Inferior parietal cortex (tissue), 1 donor: ENCODE measurements at regions not wholly inside any gene's neighbourhood (a gene's known extent, or its start where the extent isn't known, plus 50 kb on each side); places are given as distances from the start of the nearest gene placed in this dataset.

Experiments used
- DNase-seq: peaks from one replicate; pipeline ENCODE4 v3.0.0-alpha.2; 2016; ENCODE audit errors: extremely low spot score

DNA sequence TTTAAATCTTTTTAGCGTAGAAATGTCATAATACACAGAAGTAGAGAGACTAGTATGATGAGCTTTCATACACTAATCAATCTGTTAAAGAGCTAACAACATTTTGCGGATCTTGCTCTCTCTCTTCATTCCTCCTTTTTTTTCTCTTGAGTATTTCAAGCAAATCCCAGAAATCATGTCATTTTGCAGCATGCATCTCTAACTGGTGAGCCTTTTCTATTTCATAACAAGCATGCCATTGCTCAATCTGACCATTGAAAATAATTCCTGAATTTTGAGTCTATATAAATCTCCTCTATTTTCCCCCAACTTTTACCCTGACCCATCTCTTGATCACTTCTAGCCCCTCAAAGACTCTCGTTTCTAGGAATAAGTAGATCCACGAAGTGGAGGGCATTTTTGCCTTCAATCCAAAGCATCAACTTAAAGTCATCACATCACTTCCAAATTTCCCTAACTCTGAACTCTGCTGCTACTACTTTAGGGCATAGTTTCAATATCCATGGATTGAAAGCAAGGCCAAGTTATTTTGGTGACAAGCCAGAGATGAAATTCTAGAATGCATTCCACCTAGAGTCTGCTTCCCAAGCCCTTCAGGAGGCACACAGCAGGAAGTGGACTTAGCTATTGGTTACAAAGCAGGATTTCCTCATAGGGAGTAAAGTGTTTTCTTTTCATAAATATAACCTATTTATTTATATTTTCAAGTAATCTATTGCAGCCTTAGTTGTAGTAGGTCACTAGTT, 253.5 kb upstream of the ZPLD1 start:
- no peak for DNase-seq

DNA sequence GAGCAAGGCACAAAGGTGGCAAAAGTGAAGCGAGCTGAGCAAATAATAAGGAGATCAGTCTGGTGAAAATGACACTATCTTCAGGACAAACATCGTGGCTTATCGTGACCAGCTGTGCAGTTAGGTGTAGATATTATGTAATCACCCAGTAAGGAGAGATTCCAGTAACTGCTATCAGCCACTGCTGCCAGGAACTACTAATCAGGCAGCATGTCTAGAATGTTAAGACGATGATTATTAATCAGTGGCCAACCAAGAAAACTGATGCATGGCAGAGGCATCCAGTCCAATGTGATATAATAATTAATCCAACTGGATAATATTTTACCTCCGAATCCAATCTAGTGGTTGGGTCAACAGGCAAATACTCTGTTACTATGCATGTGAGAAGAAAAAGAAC, 252.7 kb upstream of the ZPLD1 start:
- DNase-seq = no peak

DNA sequence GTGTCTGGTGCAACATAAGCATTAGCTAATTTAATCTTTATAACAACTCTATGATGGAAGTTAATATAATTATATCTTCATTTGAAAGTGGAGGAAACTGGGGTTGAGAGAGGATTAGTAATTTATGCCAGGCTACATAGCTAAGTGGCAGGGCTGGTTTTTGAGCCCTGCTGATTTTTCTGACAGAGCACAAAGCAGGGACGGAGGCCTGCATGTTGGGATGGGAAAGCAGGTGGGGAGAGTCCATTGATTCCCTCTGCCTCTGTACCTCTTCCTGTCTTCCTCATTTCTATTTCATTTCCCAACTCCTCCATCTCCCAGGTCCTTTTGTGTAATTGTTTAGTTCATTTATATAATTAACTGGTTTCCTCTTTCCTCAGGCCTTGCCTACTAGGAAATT, 251.6 kb upstream of the ZPLD1 start:
- DNase-seq = no peak

- no peak for DNase-seq
Observed at GRCh38 chr3:102183623-102184022, 251.2 kb upstream of the ZPLD1 start.

DNA sequence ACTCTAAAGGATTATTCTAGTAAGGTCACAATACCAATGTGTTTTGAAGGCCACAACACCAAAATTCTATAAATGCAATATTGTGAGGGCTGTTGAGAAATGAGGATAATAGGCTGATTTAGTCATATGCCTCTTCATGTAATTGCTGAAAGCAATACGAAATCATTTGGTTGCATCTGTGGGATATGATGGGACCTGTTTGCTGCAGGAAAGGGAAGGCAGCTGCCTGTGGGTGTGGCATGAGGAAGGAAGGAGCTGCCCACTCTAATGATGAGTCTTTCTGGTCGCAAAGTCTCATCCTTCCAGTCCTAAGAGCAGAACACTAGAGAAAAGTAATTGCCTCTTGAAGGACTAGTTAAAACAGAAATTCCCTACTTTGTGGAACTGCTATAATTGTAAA, 245.3 kb upstream of the ZPLD1 start:
- DNase-seq = no peak

DNA sequence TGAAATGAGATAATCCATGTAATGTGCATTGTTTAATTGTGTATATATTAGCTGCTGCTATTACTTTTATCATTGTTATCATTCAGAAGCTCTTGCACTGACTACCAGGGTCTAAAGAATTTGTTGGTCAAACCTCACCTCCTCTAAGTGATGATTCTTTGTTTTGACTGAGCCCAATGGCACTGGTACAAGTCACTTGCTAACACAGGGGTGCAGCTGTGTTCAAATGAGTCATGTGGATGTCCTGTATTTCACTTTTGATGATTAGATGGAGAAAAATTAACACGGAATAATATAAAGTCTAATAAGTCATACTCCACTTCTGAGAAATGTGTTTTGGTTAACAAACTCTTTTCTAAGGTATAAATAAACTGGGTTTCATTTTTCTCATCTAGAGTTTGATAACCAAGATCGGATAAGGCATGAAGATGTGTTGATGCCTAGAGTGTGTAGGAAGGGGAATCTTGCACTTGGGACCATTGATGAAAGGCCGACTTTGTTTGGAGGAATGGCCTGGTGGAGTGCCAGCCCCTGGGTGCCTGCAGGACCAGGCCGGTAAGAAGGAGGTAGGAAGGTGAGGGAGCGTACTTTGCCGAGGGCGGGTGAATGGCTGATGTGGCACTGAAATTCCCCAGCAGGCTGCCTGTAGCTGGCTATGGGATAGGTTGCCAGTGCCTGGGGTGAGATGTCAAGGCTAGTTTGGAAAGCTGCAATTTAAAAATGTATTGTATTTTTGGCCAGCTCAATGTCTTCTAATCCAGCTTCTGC, 244.7 kb upstream of the ZPLD1 start:
- DNase-seq = no peak

GRCh38 chr3:102192575-102192974, 242.2 kb upstream of the ZPLD1 start:
- DNase-seq = no peak

DNA sequence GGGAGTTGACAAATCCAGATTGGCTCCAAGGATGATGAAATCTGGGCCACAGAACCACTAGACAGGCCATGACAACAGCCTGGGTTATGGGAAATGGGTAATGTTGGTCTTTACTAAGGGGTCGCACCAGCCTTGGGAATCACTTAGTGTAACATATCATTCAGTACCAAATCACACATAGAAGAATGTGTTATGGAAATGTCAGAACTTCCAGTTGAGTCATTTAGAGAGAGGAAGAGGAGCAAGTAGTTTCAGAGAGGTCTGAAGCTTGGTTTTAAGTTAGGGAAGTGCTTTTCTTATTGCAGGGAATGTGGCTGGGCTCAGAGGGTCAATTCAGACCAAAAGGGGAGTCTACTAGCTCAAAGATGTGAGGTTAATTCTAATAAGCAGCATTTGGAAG, 241.6 kb upstream of the ZPLD1 start:
- DNase-seq = no peak

DNA sequence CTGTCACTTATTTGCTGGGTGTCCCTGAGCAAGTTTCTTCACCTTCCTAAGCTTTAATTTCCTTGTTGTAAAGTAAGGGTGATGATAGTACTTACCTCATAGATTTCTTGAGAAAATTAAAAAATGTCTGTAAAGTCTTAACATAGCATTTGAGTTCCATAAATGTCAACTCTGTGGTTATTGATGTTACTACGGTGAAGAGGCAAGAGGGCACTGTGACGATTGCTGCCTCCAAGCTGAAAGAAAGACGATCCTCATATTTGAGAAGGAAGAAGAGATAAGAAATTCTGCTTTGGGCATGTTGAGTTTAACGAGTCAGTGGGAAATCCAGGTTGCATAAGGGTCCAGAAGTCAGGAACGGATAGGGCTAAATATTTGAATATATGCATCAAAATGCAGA, 240.8 kb upstream of the ZPLD1 start:
- DNase-seq = no peak

GRCh38 chr3:102194760-102195159, 240.1 kb upstream of the ZPLD1 start:
- no peak for DNase-seq

DNA sequence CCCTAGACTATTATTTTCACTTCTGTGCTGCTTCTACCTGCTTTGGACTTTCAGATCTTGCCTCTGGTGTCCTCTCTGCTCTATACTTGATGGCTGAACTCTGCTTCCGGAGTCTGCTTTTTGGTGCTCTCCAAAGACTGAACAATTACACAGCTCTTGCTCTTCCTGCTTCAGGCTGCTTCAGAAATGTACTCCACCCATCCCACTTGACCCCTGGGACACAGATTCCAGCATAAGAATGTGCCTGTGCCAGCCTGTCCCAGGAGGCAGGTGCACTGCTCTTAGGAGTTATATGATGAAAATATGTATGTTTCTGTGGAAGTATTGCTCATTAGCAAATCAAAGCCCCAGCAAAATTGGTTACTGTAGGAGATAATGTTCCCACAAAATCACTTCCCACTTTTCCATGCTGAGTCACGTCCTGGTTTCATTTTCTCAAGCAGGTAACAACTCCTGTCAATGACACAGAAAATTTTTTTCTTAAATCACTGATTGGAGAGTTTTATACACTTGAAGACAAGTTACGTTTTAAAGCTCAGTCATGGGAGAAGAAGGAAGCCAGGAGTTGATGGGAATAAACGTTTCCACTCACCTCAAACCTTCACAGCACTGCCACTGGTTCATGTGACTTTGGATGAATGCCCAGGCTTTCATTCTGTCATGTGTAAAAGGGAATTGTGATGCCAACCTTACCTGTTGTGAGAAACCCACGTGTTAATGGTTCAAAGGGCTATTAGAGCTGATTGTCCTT, 239.4 kb upstream of the ZPLD1 start:
- DNase-seq = no peak

GRCh38 chr3:102200126-102200525, 234.7 kb upstream of the ZPLD1 start:
- no peak for DNase-seq

GRCh38 chr3:102200560-102200959, 234.3 kb upstream of the ZPLD1 start:
- DNase-seq = no peak

GRCh38 chr3:102205647-102206046, 229.2 kb upstream of the ZPLD1 start:
- DNase-seq = no peak

DNA sequence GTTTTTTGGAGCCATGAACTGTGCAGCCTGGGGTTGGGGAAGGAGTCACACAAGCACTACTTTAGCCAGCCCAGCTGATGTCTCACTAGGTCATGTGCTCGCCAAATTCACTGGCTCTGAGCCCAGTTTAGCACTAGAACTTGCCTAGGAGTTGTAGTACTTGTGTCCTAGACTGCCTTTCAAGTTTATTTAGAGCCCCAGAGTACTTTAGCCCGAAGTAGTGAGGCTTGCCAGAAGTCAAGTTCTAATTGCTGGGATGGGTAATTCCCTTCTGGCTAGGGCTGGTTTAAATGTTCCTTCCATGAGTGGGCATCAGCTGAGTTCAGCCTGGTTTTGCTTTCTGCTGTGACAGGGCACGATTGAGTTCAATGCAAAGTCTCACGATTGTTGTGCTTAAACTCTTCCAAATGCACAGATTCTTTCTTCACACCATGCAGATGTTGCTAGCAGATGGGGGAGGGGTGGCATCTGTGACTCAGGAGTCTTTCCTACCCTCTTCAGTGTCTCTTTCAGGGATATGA, 228.2 kb upstream of the ZPLD1 start:
- no peak for DNase-seq

DNA sequence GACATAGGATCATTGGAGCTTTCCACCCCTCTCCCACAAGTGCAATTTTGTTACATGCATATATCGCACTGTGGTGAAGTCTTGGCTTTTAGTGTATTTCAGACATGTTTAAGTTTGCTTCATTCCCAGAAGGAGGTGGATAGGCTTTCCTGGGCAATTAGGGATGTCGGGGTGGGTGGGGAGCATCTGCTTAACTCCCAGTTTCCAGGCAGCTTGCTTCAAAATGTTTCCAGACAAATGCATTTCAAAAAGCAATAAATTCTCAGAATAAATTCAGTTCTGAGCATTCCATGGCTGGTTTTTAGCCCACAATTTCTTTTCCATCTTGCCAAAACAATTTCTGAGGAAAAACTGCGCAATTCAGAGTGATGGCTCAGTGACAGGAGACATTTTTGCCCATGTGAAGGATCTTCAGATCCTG, 227.7 kb upstream of the ZPLD1 start:
- no peak for DNase-seq

DNA sequence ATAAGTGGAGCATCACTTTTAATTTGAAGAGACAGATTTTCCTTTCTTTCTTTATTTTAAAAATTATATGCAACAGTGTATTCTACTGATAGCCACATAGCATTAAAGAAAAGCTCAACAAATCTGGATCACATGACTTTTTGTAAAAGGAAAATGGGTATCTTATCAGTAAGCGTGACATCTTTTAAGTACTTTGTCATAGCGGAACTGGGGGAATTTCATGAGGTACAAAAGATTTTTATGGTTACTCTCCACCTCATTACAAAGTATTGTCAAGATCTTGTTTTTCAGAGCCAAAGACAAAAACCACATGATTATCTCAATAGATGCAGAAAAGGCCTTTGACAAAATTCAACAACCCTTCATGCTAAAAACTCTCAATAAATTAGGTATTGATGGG, 219.6 kb upstream of the ZPLD1 start:
- no peak for DNase-seq

DNA sequence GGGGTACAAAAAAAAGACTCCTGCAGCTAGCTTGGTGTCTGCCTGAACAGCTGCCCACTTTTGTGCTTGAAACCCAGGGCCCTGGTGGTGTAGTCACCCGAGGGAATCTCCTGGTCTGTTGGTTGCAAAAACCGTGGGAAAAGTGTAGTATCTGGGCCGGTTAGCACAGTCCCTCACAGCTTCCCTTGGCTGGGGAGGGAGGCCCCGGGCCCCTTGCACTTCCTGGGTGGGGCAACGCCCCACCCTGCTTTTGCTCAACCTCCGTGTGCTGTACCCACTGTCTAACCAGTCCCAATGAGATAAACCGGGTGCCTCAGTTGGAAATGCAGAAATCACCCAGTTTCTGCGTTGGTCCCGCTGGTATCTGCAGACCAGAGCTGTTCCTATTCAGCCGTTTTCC, 211.7 kb upstream of the ZPLD1 start:
- no peak for DNase-seq

DNA sequence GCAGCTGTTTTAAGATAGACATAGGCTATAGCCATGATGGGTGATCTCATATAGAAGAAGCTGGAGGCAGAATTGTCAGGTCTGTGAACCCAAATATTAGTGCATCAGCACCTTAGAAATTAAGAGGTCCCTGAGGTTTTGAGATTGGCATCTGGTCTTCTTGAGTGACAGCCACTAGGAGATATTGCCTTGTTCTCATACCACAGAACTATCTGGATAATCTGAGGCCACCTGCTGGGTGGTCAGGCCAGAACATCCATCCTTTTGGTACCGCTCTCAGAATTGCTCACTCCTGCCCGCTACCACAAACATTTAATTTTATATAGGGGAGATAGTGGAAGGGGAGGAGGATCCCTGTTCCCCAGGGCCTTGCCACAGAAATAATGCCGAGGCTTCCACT, 210.6 kb upstream of the ZPLD1 start:
- no peak for DNase-seq

- no peak for DNase-seq
Observed at GRCh38 chr3:102225005-102225404, 209.8 kb upstream of the ZPLD1 start.

DNA sequence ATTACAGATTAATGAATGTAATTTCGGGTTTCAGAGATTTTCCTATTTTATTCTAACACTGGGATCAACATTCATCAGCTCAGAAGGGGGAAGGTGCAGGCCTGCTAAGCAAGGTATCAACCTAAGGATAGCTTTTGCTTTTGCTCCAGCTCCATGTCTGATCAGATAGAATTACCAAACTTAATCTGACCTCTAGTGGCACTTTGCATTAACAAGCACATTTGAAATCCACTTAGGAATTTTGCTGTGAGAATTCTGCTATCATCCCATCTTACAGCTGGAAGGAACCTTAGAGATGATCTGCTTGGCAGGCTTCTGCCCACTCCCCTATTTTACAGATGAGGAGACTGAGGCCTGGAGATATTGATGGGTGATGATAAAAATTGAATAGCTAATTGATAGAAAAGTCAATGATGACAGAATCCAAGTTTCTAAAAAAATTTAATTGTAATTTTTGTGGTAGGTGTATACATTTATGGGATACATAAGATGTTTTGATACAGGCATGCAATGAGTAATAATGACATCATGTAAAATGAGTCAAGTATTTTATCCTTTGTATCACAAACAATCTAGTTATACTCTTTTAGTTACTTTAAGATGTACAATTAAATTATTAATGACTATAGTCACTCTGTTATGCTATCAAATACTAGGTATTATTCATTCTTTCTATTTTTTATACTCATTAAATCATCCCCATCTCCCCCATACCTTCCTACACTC, 209.2 kb upstream of the ZPLD1 start:
- DNase-seq = peak; percentile 67

DNA sequence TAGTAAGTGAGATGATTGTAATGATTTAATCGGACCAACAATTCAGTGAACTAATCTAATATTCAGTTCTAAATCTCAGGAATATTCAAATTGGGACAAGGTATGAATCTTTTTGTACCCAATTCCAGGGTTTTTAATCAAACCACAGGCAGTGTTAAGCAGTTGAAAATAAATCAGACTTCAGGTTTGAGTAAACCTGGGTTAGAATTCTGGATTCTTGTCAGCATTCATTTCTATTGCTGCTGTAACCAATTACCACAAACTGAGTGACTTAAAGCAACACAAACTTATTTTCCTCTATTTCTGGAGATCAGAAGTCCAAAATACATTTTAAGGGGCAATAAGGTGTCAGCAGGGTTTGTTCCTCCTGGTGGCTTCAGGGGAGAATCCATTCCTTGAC, 208.4 kb upstream of the ZPLD1 start:
- no peak for DNase-seq
